ENCODE measurements at regions not wholly inside any gene's neighbourhood (a gene's known extent, or its start where the extent isn't known, plus 50 kb on each side); places are given as distances from the start of the nearest gene placed in this dataset.

DNA sequence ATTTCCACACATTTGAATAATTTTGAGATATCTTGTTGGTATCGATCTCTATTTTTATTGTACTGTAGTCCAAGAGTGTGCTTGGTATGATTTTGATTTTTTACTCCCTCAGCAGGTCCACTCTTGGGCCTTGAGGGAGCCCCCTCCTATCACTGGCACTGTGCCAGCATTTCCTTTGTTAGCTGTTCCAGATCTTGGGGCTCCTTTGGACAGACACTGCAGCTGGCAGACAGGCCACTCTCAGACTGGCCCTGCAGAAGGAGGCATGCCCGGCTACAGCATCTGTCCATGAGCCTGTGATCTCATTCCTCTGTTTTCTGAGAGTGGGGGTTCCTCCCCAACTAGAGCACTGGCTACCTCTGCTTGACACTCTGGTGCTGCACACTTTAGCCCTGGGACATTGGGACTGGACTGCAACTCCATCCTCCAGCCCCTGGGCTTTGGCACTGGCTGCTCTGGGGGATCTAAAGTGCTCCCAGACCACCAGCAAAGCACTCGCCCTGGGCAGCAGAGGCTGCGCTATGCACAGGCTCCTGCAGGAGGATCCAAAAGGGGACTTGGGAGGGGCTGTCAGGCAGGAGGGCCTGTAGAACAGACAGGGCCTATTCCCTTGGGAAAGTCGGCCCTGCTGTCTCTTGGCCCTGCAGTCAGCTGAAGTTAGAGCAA is 271.3 kb upstream of the DMAC1 start:
- no peak overlapping the region for H3K4me3 ChIP-seq (ENCODE audit: low read depth, low read length)
- H3K36me3 ChIP-seq (ENCODE audit: control insufficient read depth, insufficient read depth, low read length) = no peaks in the 10 kb centered on the region
- FAIRE-seq (no peak), DNase-seq (ENCODE audit: low read depth) (no peak)
- TF ChIP-seq, protein P1, sequence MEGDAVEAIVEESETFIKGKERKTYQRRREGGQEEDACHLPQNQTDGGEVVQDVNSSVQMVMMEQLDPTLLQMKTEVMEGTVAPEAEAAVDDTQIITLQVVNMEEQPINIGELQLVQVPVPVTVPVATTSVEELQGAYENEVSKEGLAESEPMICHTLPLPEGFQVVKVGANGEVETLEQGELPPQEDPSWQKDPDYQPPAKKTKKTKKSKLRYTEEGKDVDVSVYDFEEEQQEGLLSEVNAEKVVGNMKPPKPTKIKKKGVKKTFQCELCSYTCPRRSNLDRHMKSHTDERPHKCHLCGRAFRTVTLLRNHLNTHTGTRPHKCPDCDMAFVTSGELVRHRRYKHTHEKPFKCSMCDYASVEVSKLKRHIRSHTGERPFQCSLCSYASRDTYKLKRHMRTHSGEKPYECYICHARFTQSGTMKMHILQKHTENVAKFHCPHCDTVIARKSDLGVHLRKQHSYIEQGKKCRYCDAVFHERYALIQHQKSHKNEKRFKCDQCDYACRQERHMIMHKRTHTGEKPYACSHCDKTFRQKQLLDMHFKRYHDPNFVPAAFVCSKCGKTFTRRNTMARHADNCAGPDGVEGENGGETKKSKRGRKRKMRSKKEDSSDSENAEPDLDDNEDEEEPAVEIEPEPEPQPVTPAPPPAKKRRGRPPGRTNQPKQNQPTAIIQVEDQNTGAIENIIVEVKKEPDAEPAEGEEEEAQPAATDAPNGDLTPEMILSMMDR (IDR thresholded peaks at IDR 0.05; ENCODE audit: insufficient read depth, low read length, severe bottlenecking) = no peak
- no peaks in the 10 kb centered on the region for H3K27me3 ChIP-seq (ENCODE audit: control insufficient read depth, insufficient read depth, low read length)

DNA sequence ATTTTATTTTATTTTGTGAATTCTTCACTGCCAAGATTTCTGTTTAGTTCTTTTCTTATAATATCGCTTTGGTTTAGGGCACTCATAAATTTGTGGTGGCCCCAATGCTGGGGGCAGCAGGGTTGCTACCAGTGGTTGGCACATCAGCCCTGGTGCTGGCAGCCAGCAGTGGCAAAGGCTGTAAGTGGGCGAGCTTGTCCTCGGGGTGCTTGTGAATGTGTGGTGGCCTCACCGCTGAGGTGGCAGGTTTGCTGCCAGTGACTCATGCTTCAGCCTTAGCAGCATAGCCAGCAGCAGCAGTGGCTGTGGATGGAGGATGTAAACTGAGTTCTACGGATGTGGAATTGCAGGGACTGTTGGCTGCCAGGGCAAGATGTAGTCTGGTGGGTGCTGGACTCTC is 262.9 kb upstream of the DMAC1 start:
- TF ChIP-seq, protein P1 (IDR thresholded peaks at IDR 0.05; ENCODE audit: insufficient read depth, low read length, severe bottlenecking) = no peak
- FAIRE-seq = no peak
- no peak overlapping the region for H3K4me3 ChIP-seq (ENCODE audit: low read depth, low read length)
- DNase-seq (ENCODE audit: low read depth) = no peak
- no peaks in the 10 kb centered on the region for H3K27me3 ChIP-seq (ENCODE audit: control insufficient read depth, insufficient read depth, low read length)
- no peaks in the 10 kb centered on the region for H3K36me3 ChIP-seq (ENCODE audit: control insufficient read depth, insufficient read depth, low read length)

DNA sequence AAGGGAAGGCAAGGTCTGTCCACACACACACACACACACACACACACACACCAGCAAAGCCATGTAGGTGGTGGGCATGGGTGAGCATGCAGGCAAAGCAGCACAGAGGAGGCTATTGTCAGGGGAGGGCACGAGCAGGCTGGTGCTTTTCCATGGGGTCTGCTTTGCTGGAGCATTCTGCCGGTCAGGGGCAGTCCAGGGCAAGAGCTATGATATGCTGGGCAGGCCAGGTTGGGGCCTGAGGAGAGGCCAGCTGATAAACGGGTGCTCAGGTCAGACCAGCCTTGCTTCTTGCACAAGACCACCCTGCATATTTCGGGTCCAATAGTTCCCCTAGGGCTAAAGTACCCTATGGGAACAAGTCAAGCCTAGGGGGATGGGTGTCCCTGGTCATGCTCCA is 253.9 kb upstream of the DMAC1 start:
- H3K4me3 ChIP-seq (ENCODE audit: low read depth, low read length) = no peak overlapping the region
- DNase-seq (ENCODE audit: low read depth) = no peak
- no peaks in the 10 kb centered on the region for H3K36me3 ChIP-seq (ENCODE audit: control insufficient read depth, insufficient read depth, low read length)
- no peaks in the 10 kb centered on the region for H3K27me3 ChIP-seq (ENCODE audit: control insufficient read depth, insufficient read depth, low read length)
- TF ChIP-seq, protein P1 (IDR thresholded peaks at IDR 0.05; ENCODE audit: insufficient read depth, low read length, severe bottlenecking) = no peak
- no peak for FAIRE-seq

DNA sequence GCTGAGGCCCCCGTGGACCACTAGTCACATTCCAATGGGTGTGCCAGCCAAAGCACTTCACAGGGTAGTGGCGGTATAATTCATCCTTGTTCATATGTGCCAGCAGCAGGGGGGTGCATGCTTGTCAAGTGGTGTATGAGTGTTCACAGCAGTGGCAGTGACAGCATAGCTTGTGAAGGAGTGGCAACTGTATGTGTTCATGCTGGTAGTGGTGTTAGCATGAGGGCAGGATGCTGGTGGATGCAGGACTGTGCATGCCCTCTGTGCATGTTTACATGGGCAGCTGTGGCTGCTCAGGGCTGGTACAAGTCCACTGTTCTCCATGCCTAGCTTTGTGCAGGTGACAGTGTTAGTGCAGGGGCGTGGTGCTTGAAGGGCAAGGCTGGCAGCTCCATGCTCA is 253.4 kb upstream of the DMAC1 start:
- Histone ChIP-seq H3K4me3 (ENCODE audit: low read depth, low read length) (no peak overlapping the region), H3K27me3 (ENCODE audit: control insufficient read depth, insufficient read depth, low read length) (no peaks in the 10 kb centered on the region), H3K36me3 (ENCODE audit: control insufficient read depth, insufficient read depth, low read length) (no peaks in the 10 kb centered on the region)
- no peak for DNase-seq (ENCODE audit: low read depth)
- no peak for FAIRE-seq
- TF ChIP-seq, protein P1 (IDR thresholded peaks at IDR 0.05; ENCODE audit: insufficient read depth, low read length, severe bottlenecking) = no peak

DNA sequence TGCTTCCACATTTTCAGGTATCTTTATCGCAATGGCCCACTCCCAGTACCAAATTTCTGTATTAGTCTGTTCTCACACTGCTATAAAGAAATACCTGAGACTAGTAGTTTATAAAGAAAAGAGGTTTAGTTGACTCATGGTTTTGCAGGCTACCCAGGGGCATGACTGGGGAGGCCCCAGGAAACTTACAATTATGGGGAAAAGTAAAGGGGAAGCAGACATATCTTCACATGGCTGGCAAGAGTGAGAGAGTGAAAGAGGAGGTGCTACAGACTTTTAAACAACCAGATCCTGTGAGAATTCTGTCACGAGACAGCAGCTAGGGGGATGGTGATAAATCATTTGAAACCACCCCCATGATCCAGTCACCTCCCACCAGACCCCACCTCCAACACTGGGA is 238.2 kb upstream of the DMAC1 start:
- no peak for FAIRE-seq
- TF ChIP-seq, protein P1 (IDR thresholded peaks at IDR 0.05; ENCODE audit: insufficient read depth, low read length, severe bottlenecking) = no peak
- Histone ChIP-seq H3K27me3 (ENCODE audit: control insufficient read depth, insufficient read depth, low read length) (no peaks in the 10 kb centered on the region), H3K4me3 (ENCODE audit: low read depth, low read length) (no peak overlapping the region), H3K36me3 (ENCODE audit: control insufficient read depth, insufficient read depth, low read length) (no peaks in the 10 kb centered on the region)
- DNase-seq (ENCODE audit: low read depth) = no peak

DNA sequence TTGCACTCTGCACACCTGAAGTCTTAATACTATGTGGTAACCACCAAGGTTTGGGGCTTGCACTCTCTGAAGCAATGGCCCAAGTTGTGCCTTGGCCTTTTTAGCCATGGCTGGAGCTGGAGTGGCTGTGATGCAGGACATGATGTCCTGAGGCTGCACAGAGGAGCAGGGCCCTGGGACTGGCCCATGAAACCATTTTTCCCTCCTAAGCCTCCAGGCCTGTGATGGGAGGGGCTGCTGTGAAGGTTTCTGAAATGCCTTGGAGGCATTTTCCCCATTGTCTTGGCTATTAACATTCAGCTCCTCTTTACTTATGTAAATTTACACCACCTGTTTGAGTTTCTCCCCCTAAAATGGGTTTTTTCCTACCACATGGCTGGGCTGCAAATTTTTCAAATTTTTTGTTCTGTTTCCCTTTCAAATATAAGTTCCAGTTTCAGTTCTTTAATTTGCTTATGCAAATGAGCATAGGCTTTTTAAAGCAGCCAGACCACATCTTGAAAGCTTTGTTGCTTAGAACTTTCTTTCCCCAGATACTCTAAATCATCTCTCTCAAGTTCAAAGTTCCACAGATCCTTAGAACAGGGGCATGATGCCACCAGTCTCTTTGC is 237.4 kb upstream of the DMAC1 start:
- H3K36me3 ChIP-seq (ENCODE audit: control insufficient read depth, insufficient read depth, low read length) = no peaks in the 10 kb centered on the region
- H3K27me3 ChIP-seq (ENCODE audit: control insufficient read depth, insufficient read depth, low read length) = no peaks in the 10 kb centered on the region
- H3K4me3 ChIP-seq (ENCODE audit: low read depth, low read length) = no peak overlapping the region
- FAIRE-seq (peak; percentile 68), DNase-seq (ENCODE audit: low read depth) (no peak)
- TF ChIP-seq, protein P1 (IDR thresholded peaks at IDR 0.05; ENCODE audit: insufficient read depth, low read length, severe bottlenecking) = no peak

All from bronchial epithelial cell (primary cell).